HG02885 (cell line): ENCODE measurements at regions not wholly inside any gene's neighbourhood (a gene's known extent, or its start where the extent isn't known, plus 50 kb on each side); places are given as distances from the start of the nearest gene placed in this dataset.
A peak's percentile ranks its signal among the peaks of the same experiment; 100 is the strongest.
"Not testable (repeated sequence)": the region's sequence is repeated elsewhere in the genome, so short reads cannot be mapped to it uniquely, and the experiment has no call there.

Experiments
- ATAC-seq: cut with Tn5 transposase; IDR thresholded peaks from one replicate; pipeline ENCODE4 v1.9.1; 2021; ENCODE audit warnings: mild to moderate bottlenecking; ENCODE audit not compliant: unreplicated experiment, poor library complexity

DNA sequence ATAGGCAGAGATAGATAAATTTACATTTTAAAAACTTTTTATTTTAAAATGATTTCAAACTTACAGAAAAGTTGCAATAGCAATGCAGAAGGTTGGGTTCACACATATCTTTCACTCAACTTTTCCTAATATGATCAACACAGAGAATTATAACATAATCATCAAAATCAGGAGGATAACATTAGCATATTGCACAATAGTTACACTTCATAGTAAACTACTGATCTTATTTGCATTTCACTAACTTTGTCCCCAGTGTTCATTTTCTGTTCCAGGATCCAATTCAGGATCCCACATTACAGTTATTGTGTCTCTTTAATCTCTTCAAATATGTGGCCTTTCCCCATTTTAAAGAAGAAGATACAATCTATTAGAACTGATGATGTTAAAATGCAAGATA lies 115.4 kb upstream of the ETV6 start:
- ATAC-seq = no peak

DNA sequence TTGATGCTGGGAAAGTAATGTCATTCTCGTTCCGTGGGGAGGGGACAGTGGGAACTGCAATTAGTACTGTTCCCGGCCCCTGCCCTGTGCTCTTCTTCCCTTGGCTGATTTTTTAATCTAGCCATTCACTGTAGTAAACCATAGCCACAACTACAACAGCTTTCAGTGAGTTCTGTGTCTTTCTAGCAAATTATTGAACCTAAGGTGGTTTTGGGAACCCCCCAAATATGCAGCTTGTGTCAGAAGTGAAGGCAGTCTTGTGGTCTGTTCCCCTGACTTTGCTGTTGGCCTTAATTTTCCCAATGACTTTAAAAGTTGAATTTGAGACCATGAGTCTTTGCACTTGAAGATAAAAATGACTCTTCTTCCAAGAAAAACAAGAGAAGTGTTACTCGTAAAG lies 114.3 kb upstream of the ETV6 start:
- no peak for ATAC-seq

DNA sequence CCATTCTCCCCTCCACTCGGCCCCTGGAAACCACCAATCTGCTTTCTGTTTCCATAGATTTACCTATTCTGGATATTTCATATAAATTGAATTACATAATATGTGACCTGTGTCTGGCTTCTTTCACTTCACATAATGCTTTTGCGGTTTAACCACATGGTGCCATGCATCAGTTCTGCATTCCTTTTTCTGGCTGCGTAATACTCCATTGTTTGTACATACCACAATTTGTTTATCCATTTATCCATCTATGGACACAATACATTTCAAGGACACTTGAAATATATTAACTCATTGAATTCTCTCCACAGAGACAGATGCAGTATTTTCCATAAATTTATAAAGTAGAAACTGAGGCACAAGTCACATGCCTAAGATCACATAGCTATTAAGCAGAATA lies 110.3 kb upstream of the ETV6 start:
- no peak for ATAC-seq

DNA sequence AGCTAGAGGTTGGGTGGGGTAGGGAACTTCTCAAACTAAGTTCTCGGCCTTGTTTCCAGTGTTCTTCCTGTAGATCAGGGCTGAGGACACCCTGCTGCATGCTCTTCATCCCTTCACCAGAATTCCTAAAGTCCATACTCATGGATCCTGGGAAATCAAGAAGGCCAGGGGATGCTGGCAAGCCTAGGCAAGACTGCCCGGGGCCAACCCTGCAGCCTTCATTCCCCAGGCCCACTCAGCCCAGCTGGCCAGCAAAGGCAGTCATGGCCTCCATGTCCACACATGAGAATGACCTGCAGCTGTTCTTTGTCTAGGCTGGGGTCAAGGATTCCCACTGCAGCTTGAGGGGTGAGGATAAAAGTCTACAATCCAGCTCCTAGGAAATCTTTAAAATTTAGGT lies 109.3 kb upstream of the ETV6 start:
- no peak for ATAC-seq

DNA sequence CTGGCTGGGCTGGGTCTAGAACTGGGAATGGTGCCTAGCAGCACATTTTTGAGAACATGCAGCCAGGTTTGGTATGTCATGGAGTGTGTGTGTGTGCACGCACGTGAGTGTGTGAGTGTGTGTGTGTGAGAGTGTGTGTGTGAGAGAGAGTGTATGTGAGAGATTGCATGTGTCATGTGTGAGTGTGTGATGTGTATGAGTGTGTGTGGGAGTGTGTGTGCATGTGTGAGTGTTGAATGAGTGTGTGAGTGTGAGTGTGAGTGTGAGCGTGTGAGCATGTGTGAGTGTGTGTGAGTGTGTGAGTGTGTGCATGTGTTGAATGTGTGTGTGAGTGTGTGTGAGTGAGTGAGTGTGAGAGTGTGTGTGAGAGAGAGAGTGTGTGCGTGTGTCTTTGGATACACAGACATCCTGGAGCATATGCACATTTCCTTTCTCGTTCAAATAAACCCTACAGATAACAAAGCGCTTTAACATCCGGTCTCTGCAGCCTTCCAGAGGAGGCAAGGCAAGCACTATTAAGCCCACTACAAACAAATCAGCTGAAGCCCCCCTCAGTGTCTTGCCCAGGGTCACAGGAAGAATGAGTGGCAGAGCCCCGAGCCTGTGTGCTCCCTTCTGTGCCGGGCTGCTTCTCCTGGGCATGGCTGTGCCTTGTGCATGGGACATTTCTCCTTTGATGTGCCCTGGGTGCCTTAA lies 108.7 kb upstream of the ETV6 start:
- no peak for ATAC-seq

DNA sequence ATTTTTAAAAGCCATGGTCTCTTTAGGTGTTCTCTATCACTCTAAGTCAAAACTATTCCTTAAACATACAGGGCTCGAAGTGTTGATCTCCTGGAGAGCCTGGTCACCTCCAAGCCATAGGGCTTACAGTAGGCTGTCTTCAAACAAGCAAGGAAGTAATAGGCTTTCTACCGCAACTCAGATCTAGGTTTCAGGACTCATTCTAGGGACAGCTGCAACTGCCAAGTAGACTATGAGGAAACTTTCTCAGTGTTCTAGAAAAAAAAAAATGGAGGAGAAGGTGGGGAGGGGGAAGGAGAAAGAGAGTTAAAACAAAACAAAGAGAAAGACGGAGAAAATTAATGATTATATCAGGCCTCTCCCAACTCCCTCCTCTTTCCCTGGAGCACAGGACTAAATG lies 106.9 kb upstream of the ETV6 start:
- ATAC-seq = no peak

DNA sequence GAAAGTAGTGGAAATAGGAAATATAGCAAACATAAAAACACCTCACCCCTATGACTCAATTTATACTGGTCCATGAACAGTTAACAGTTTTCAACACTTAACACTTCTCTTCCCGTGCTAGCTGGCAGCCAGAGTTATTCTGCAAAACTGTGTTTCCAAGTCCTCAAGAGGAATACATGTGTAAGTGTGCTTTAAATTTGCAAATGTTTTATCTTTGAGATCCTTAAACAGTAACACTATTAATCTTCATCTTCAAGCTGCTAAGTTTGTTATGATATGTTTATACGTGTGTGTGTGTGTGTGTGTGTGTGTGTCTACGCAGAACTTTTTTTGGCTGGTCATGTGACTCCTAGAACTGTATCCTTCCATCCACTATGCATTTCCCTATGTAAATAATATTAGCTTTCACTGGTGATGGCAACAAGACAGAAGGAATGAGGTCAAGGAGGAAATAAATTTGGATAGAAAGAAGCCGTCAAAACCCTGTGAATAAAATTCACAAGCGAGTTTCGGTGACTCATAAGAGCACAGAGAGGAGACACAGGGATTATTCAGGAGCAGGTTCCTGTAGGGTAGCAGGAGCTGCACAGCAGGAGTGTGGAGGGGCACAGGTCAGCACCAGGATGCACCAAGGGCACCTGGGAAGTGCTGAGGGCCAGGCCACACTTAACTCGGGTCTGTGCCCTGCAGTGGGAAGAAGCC lies 105.9 kb upstream of the ETV6 start:
- no peak for ATAC-seq

DNA sequence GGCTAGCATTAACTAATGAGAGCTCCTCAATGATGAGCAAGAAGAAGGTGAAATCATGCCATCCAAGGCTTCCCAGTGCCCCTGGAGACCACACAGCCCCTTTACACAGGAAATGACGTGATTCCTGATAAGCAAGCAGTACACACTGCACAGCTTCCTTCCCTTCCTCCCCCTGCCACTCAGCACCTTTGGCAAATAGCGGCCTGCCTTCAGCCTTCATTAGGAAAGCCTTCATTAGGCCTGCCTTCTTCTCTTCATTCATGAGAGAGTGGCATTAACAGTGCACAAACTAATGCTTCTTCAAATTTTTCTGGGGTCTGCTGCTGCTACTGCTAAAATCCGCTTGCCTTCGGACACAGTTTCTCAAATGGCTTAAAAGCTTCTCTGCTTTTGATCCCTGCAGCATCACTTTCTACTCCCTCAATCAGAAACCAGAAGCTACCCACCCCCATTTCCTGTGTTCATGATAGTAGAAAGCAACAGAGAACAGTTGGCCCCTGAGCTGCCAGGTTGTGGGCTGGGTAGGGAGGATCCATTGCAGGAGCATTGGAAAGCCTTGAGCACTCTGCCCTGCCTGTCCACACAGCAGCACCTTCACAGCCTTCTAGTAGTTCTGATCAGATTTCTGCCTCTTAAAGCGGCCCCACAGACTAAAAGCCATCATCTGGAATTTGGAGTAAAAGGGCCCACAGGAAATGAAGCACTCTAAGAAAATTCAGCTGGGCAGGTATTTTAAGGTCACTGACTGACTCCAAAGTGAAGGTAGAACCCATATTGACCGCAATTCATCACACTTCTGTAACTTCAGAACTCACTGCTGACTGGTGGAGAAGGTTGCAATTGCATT lies 103.8 kb upstream of the ETV6 start:
- peak; percentile 76 for ATAC-seq

DNA sequence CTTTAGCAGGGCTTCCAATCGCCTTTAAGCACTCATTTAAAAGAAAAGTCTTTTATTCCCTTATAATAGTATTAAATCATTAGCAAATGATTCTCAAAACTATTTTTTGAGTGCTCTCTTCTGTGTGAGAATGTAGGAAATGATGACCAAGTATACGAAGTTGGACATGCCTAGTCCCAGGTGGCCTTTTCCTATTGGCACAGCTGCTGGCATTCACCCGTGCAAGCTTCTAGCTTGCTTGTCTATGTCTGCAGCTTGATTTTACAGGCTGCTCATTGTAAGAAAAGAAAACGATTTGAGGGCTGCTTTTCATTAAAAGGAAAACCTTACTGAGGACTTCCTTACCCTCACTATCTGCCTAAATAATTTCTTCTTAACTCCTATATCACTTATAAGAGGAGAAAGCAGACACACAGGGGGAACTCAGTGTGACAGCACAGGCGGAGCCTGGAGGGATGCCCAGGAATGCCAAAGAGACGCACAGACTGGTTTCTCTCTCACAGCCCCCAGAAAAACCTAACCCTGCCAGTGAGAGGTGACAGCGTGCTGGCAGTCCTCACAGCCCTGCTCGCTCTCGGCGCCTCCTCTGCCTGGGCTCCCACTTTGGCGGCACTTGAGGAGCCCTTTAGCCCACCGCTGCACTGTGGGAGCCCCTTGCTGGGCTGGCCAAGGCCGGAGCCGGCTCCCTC lies 102.7 kb upstream of the ETV6 start:
- not testable (repeated sequence) for ATAC-seq

DNA sequence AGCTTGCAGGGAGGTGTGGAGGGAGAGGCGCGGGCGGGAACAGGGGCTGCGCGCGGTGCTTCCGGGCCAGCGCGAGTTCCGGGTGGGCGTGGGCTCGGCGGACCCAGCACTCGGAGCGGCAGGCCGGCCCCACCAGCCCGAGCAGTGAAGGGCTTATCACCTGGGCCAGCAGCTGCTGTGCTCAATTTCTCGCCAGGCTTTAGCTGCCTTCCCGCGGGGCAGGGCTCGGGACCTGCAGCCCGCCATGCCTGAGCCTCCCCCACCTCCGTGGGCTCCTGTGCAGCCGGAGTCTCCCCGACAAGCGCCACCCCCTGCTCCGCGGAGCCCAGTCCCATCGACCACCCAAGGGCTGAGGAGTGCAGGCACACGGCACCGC lies 102.2 kb upstream of the ETV6 start:
- ATAC-seq = not testable (repeated sequence)

DNA sequence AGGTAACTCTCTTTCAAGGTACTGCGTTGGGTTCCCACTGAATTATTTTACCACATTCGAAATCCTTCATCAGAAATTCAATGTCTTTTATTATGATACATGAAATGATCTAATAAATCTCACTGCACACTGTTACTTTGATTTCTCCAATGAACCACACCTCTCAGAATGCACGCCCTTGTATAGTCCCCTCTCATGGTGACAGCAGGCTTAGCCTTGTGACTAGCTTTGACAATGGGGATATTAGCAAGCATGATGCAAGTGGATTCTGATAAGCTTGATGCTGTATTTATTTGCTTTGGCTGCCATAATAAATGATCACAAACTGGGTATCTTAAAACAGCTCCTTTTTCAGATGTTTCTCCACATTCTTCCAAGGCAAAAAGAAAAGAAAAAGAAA lies 100.4 kb upstream of the ETV6 start:
- ATAC-seq = no peak

DNA sequence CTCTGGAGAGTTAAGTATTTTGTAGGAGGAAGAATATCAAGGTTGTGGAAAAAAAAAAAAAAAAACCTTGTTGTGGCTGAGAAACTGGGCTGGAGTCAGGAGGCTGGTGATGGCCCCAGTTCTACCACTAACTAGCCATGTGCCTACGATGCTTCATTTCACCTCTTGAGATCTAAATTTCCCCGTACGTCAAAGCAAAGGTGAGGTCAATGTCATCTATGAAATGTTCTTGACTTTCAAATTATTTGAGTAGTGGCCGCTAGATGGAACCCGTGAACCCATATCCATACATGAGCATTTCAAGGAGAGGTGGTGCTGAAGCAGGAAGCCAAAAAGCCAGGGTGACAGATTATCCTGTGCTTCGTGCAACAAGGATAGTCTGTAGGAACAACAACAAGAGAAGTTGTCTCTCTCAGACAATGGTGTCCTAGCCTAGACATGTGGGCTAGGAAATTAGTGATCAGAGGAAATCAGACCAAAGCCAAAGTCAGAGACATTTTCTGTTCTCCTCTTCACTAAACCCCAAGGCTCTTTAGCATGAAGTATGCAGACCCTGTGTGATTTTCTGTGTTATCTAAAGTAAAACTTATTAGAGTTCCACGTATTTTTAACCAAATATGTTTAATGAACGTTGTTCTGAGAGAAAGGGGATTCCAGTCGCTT lies 95.5 kb upstream of the ETV6 start:
- peak; percentile 78 for ATAC-seq

DNA sequence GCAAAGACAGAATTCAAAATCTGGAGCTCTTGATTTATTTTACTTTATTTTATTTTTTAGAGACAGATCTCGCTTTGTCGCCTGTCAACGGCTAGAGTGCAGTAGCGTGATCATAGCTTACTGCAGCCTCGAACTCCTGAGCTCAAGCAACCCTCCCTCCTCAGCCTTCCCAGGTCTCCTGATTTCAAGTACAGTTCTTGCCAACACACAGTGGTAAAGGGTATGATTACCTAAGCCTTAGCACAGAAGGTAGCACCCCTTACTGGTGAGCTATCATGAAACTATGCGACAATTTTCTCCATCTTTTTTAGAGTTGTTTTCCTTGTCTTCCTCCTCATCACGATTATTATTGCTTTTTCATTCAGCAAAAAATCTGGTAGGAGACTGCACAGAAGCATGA lies 94.3 kb upstream of the ETV6 start:
- no peak for ATAC-seq

DNA sequence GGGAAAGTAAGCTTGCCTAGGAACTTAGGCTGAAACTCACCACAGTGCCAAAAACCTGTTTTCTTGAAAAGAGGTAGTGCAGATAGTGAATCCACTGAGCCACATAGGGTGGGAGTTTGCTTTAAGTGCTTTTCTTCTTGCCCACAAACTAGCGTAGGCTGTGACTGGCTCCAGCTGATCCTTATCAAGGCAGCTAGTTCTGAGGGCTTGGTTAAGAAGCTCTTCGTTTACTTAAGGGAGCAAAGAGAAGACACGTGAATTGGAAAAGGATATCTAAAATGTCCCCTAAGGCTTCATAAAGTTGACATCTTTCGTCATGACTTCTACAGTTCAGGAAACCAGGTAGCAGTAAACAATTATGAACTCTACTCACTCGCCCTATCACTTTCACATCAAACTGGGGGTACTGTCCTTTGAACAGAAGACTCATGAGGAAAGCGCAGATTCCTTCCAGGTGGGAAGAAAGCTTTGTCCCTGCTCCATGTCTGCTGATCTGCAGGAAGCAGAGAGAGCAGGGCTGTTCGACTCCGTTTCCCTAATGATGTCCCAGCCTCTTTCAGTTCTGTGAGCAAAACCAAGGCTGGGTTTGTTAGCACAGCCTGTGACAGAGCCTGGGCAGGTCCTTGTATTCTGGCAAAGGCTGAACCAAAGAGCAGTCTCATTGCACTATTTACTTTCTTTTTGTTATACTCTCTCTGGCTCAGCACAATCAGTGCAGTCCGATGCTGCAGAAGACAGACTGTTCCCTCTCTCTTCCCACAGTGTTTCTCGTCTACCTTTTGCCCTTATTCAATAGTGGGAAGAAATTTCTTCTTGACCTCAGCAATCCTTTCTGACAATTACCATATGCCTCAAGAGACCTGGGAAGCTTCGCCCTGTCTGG lies 93.5 kb upstream of the ETV6 start:
- ATAC-seq = no peak

DNA sequence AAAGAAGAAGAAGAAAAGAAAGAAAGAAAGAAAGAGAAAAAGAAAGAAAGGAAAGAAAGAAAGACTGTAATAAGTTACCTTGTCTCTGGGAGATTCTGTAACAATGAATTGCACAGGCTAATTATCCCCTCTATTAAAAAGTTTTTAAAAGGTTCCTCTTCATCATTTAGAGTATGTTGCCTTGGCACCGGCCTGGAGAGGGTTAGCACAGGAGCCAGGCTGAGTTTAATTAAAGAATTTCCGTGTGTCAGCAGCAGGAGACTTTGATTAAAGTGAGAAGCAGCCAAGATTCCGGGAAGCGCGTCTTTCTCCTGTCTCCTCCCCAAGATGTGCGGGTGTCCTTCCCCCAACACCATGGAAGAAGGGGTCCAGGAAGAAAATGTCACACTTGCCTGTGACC lies 92.8 kb upstream of the ETV6 start:
- no peak for ATAC-seq

DNA sequence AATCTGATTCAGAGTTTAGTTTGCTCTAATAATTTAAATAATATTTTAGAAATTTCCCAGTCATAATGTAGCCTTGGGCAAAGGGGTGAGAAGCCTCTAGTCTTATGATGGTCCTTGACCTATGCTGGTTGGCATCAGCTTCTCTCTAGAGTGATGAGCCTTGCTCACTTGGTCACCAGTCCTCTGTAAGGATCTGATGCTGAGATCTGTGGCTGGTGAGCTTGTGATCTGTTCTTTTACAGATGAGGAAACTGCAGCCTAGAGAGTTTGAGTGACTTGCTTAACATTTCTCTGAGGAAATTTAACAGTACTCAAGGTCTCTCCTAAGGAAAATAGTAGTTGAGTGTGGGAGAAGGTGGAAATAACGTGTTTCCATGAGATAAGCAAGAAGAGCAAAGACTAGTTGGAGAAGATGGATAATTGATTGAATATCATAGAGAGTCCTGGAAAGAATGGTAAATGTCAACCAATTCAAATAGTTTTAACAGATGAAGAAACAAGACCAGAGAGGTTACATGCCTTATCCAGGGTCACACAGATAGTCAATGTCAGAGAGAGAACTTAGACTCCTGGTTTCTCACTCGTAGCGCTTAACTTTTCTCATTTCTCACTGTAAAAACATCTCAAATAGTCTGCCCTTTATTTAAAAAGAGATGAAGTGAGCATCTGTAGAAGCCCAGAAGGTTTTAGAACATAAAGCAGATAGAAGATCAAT lies 89.7 kb upstream of the ETV6 start:
- no peak for ATAC-seq

DNA sequence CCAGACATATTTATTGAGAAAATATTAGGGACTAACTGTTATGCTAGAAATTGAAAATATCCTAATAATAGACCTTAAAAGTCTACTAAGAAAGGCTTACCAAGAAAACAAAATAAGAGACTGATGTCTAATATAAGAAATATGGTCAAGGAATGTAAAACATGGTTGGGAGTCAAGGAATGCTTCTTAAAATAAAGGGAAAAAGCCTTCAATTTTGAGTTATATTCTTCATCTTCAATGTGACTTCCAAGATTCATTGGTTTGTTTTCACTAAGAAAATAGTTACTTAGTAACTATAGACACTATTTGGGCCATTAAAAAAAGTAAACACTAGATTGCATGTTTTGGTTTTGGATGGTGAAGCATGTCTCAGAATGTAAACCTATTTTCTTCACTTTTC lies 88.1 kb upstream of the ETV6 start:
- no peak for ATAC-seq

DNA sequence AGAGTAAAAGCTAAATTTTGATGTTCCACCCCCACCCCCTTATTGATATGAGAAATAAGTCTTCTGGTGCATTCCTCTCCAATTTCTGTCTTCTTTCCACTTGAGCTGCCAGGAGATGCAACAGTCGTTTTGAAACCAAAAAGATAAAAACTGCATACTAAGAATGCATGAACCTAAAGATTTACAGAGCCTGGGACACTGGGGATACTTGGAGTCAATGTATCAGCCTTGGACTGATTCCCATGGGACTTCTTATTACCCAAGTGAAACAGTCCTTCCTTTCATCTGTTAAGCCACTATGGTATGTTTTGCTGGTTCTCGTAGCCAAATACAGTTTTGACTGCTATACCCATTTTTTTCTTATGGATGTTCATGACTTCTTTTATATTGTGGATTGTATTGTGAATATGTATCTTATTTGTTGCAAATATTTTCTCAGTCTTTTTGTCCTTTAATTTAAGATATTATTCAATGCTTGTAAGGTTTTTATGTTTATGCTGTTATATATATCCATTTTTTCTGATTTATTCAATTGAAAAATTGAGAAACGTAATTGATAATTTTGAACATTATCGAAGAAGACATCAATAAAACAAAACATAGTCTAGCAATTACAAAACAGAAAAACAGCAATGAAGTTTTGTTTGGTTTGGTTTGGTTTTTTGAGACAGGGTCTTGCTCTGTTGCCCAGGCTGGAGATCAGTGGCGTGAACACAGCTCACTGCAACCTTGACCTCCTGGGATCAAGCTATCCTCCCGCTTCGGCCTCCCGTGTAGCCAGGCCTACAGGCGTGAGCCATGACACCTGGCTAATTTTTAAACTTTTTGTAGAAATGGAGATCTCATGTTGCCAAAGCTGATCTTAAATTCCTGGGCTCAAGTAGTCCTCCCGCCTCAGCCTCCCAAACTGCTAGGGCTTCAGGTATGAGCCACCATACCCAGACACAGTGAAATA lies 85.4 kb upstream of the ETV6 start:
- ATAC-seq = no peak
